Cardiac septum (tissue), 1 donor: ENCODE measurements at regions not wholly inside any gene's neighbourhood (a gene's known extent, or its start where the extent isn't known, plus 50 kb on each side); places are given as distances from the start of the nearest gene placed in this dataset.

Experiments used
- DNase-seq: peaks from one replicate; pipeline ENCODE4 v3.0.0-alpha.2; 2020; ENCODE audit warnings: low spot score
- intact Hi-C: fragments of 100-400 bp; cut with DNase I; formaldehyde crosslinking; loops from one replicate; pipeline ENCODE4 v1.14.0; 2022
- donor health status: DM: no; HTN: no; CAD: no.

- DNase-seq, result no peak
- intact Hi-C loops, result no loop called here
Measured at GRCh38 chr13:81488021-81488420, 1147.1 kb upstream of the SPRY2 start.

GRCh38 chr13:81487151-81487550, 1146.2 kb upstream of the SPRY2 start:
- intact Hi-C loops, result no loop called here
- no peak for DNase-seq

GRCh38 chr13:81480634-81481033, 1139.7 kb upstream of the SPRY2 start:
- intact Hi-C loops, result no loop called here

GRCh38 chr13:81473366-81473899, 1132.5 kb upstream of the SPRY2 start:
- intact Hi-C loops, result no loop called here
- no peak for DNase-seq

More at GRCh38 chr13:81480634-81481033, 1139.7 kb upstream of the SPRY2 start:
- DNase-seq, result no peak

- intact Hi-C loops, result no loop called here
Measured at GRCh38 chr13:81458170-81458569, 1117.2 kb upstream of the SPRY2 start.

GRCh38 chr13:81446441-81446840, 1105.5 kb upstream of the SPRY2 start:
- intact Hi-C loops, result no loop called here
- DNase-seq, result no peak

More at GRCh38 chr13:81458170-81458569, 1117.2 kb upstream of the SPRY2 start:
- DNase-seq, result no peak

- no peak for DNase-seq
- intact Hi-C loops, result no loop called here
Measured at GRCh38 chr13:81442904-81443303, 1102.0 kb upstream of the SPRY2 start.

GRCh38 chr13:81425286-81425685, 1084.4 kb upstream of the SPRY2 start:
- intact Hi-C loops, result no loop called here
- DNase-seq, result no peak

GRCh38 chr13:81409284-81409683, 1068.4 kb upstream of the SPRY2 start:
- intact Hi-C loops, result no loop called here
- no peak for DNase-seq

GRCh38 chr13:81408647-81409046, 1067.7 kb upstream of the SPRY2 start:
- no peak for DNase-seq
- intact Hi-C loops, result no loop called here

GRCh38 chr13:81406639-81407292, 1065.8 kb upstream of the SPRY2 start:
- no peak for DNase-seq
- intact Hi-C loops, result no loop called here

GRCh38 chr13:81406022-81406421, 1065.1 kb upstream of the SPRY2 start:
- intact Hi-C loops, result no loop called here
- DNase-seq, result no peak

- DNase-seq, result no peak
Measured at GRCh38 chr13:81396192-81396591, 1055.3 kb upstream of the SPRY2 start.

GRCh38 chr13:81395368-81395767, 1054.4 kb upstream of the SPRY2 start:
- DNase-seq, result no peak
- intact Hi-C loops, result no loop called here

More at GRCh38 chr13:81396192-81396591, 1055.3 kb upstream of the SPRY2 start:
- intact Hi-C loops, result no loop called here

GRCh38 chr13:81394640-81395039, 1053.7 kb upstream of the SPRY2 start:
- no peak for DNase-seq
- intact Hi-C loops, result no loop called here

- intact Hi-C loops, result no loop called here
- DNase-seq, result no peak
Measured at GRCh38 chr13:81393721-81394120, 1052.8 kb upstream of the SPRY2 start.

GRCh38 chr13:81393110-81393509, 1052.2 kb upstream of the SPRY2 start:
- DNase-seq, result no peak
- intact Hi-C loops, result no loop called here

- no peak for DNase-seq
- intact Hi-C loops, result no loop called here
Measured at GRCh38 chr13:81388400-81388799, 1047.5 kb upstream of the SPRY2 start.

- intact Hi-C loops, result no loop called here
- no peak for DNase-seq
Measured at GRCh38 chr13:81383444-81383843, 1042.5 kb upstream of the SPRY2 start.

- intact Hi-C loops, result no loop called here
- no peak for DNase-seq
Measured at GRCh38 chr13:81382246-81382645, 1041.3 kb upstream of the SPRY2 start.

GRCh38 chr13:81381560-81381959, 1040.6 kb upstream of the SPRY2 start:
- intact Hi-C loops, result no loop called here
- no peak for DNase-seq

GRCh38 chr13:81379183-81379582, 1038.3 kb upstream of the SPRY2 start:
- intact Hi-C loops, result no loop called here
- DNase-seq, result no peak
